ENCODE measurements at regions not wholly inside any gene's neighbourhood (a gene's known extent, or its start where the extent isn't known, plus 50 kb on each side); places are given as distances from the start of the nearest gene placed in this dataset.

DNA sequence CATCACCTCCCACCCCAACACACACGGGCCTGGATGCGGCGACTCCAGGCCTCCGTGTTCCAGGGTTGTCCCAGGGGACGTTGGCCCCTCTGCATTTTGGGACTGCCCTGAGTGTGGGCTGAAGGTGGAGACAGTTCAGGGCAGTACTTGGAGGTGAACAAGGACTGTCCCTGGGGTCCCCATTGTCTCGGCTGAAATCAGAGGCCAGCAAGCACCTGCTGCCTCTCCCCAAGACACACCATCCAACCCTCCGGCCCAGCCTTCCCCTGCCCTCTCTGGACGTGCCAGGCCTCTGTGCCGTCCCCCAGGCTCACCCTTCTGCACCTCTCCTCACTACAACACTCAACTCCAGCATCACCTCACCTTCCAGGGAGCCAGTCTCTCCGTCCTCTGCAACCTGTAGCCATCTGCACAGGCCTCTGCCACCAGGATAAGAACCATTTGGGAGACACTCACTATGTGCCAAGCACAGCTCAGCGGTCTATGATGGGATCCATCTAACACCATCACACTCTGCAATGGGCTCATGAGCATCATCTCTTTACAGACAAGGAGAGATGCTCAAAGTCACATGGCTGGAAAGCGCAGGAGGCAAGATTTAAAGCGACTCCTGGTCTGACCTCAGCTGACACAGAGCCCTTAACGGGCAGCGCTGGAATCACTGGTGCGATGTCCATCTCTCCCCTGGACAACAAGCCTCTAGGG lies 104.5 kb upstream of the SEC14L1 start:
- TF ChIP-seq CTCF (conservative IDR thresholded peaks at IDR 0.05; ENCODE audit: low read depth) = no peak
- H3K27ac ChIP-seq = no peak overlapping the region
- ChIA-PET POLR2A (ENCODE audit: low non-redundant PET) (no interaction called here), CTCF (interaction anchor here (0.6 to 2.0 kb wide), 6 partner anchors 9 to 168 kb away, joined by 3 to 8 read pairs (median 6); partner anchors contain the start of gene MGAT5B)
- no peak for DNase-seq (ENCODE audit: low spot score)

DNA sequence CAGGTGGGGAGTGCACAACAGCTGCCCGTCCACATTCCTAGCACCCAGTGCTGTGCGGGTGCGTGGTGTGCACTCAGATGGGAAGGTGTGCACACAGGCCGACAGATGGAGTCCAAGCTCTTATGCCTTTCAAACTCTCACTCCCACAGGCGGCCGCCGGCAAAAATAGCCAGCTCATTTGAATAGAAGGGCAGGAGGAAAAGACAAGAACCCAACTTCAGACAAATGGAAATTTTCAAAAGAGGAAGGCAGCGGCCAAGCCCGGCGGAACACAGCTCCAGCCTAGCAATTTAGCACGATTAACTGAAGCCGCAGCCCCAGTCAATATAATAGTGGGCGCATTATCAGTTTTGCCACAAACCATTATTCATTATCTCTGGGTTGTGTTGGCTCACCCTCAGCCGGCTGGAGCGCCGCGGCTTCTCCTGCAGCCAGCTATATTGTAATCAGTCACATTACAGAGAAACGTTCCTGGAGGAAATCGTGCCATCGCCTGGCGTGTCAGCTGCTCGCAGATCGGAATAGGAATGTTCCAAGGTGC lies 103.9 kb upstream of the SEC14L1 start:
- POLR2A ChIA-PET (ENCODE audit: low non-redundant PET) = no interaction called here
- CTCF ChIA-PET = interaction anchor here (0.6 to 2.0 kb wide), 6 partner anchors 8 to 169 kb away, joined by 3 to 8 read pairs (median 6); partner anchors contain the start of gene MGAT5B

GRCh38 chr17:77037943-77038342 lies 102.8 kb upstream of the SEC14L1 start:
- CTCF ChIA-PET = interaction anchor here (0.8 to 2.0 kb wide), 2 partner anchors 18 to 170 kb away, joined by 3 to 8 read pairs; no protein-coding TSS in a partner anchor
- POLR2A ChIA-PET (ENCODE audit: low non-redundant PET) = no interaction called here
- TF ChIP-seq CTCF (conservative IDR thresholded peaks at IDR 0.05; ENCODE audit: low read depth) = no peak
- DNase-seq (ENCODE audit: low spot score) = no peak
- no peak overlapping the region for H3K27ac ChIP-seq

More for the DNA sequence above, 103.9 kb upstream of the SEC14L1 start:
- peak; percentile 42 for DNase-seq (ENCODE audit: low spot score)
- no peak for TF ChIP-seq CTCF (conservative IDR thresholded peaks at IDR 0.05; ENCODE audit: low read depth)
- H3K27ac ChIP-seq = 0 out of 2 replicates have a peak overlapping the region, but pooled peaks have one; percentile 4

DNA sequence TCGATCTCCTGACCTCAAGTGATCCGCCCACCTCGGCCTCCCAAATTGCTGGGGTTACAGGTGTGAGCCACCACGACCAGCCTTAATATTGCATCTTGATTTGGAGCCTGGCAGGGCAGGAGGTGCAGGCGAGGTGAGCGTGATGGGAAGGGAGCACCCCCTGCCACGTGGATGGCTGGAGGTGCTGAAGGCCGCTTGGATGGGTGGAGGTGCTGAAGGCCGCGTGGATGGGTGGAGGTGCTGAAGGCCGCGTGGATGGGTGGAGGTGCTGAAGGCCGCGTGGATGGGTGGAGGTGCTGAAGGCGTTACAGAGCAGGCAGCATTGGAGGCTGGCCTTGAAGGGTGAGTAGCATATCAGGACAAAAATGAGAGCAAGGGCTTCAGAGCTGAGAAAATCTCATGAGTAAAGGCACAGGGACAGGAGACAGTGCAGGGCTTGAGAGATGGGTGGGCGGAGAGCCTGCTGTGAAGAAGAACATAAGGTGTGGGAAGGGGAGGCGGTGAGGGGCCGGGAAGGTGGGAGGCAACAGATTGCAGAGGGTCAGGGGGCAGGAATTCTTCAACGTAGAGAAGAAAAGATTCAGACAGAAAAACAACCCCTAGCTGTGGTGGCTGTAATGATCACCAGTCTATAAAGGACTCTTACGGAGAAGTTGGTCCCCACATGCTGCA lies 101.7 kb upstream of the SEC14L1 start:
- CTCF ChIA-PET = interaction anchor here (0.5 kb wide), 1 partner anchor 11 kb away, joined by 4 read pairs; no protein-coding TSS in a partner anchor
- POLR2A ChIA-PET (ENCODE audit: low non-redundant PET) = no interaction called here
- DNase-seq (ENCODE audit: low spot score) = no peak

DNA sequence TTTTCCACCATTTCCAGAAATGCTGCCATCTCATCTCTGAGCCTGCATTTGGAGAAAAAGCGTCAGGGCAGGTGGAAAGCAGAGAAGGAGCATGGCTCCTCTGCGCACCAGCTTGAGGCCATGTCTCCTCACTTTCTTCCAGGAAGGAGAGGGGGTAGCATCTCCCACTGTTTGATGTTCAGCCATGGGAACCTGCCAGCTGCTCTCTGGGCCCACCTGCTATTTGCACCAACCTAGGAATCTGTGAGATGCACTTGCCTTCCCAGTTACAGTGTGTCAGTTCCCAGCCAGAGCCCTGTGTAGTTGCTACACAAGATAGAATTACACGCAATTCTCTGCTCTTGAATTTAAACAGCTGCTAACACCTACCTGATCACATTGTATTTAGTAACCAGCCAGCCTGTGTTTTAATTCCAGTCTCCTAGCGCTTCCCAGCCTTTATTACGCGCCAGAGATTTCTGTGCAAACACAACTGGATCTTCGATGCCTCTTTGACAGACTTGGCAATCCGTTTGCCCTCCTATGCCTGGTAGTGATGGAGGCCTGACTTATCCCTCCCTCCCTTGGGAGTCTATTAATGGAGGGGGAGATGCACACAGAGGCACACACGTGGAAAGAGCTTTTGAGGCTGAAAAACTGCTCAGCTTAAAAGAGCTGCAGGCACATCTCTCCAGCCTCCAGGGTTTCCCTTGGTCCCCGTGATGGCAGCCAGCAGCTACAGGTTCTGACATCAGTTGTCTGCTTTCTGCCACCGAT lies 98.1 kb upstream of the SEC14L1 start:
- ChIA-PET POLR2A (ENCODE audit: low non-redundant PET) (interaction anchor here (0.6 kb wide), 1 partner anchor 916 kb away, joined by 3 read pairs; the partner anchor contains the start of gene TNRC6C), CTCF (interaction anchor here (1.5 kb wide), 1 partner anchor 13 kb away, joined by 4 read pairs; no protein-coding TSS in a partner anchor)
- H3K27ac ChIP-seq = no peak overlapping the region
- TF ChIP-seq CTCF (conservative IDR thresholded peaks at IDR 0.05; ENCODE audit: low read depth) = no peak
- no peak for DNase-seq (ENCODE audit: low spot score)

More for the DNA sequence above, 101.7 kb upstream of the SEC14L1 start:
- H3K27ac ChIP-seq = no peak overlapping the region
- no peak for TF ChIP-seq CTCF (conservative IDR thresholded peaks at IDR 0.05; ENCODE audit: low read depth)

Measured in RWPE1 (cell line).